Ovary (tissue), 3 donors: ENCODE measurements at regions not wholly inside any gene's neighbourhood (a gene's known extent, or its start where the extent isn't known, plus 50 kb on each side); places are given as distances from the start of the nearest gene placed in this dataset.

ENCODE experiments used
- POLR2A ChIP-seq: fragments of 450-650 bp; IDR thresholded peaks from one replicate; pipeline ENCODE4 v1.6.1; 2017; ENCODE audit warnings: antibody characterized with exemption, mild to moderate bottlenecking, moderate library complexity
- TF ChIP-seq, protein P1 (sequence below), 3 donors: fragments of 450-650 bp in 2 of 3; fragments of 200-600 bp in 1 of 3; IDR thresholded peaks; one replicate each; pipeline versions ENCODE4 v1.5.1 to v1.8.0; 2016 to 2022; ENCODE audit warnings: antibody characterized with exemption in 3 of 3, mild to moderate bottlenecking in 1 of 3
- donor health status: DM: no; HTN: no; CAD: no.

- TF ChIP-seq, protein P1, sequence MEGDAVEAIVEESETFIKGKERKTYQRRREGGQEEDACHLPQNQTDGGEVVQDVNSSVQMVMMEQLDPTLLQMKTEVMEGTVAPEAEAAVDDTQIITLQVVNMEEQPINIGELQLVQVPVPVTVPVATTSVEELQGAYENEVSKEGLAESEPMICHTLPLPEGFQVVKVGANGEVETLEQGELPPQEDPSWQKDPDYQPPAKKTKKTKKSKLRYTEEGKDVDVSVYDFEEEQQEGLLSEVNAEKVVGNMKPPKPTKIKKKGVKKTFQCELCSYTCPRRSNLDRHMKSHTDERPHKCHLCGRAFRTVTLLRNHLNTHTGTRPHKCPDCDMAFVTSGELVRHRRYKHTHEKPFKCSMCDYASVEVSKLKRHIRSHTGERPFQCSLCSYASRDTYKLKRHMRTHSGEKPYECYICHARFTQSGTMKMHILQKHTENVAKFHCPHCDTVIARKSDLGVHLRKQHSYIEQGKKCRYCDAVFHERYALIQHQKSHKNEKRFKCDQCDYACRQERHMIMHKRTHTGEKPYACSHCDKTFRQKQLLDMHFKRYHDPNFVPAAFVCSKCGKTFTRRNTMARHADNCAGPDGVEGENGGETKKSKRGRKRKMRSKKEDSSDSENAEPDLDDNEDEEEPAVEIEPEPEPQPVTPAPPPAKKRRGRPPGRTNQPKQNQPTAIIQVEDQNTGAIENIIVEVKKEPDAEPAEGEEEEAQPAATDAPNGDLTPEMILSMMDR (IDR thresholded peaks at IDR 0.05): no peak
- TF ChIP-seq POLR2A: no peak
These were observed 58.7 kb downstream of the RMI2 start for GRCh38 chr16:11403920-11404319.
